ENCODE measurements at regions not wholly inside any gene's neighbourhood (a gene's known extent, or its start where the extent isn't known, plus 50 kb on each side); places are given as distances from the start of the nearest gene placed in this dataset.

GRCh38 chr3:30286811-30287210 lies 319.6 kb upstream of the TGFBR2 start:
- Histone ChIP-seq H2BK12ac (ENCODE audit: low read depth, low read length) (no peak overlapping the region), H3K56ac (replicated peaks; ENCODE audit: insufficient read length, low read depth, low read length) (no peak overlapping the region), H4K91ac (replicated peaks; ENCODE audit: insufficient read length, low read length) (no peak overlapping the region), H3K4me1 (replicated peaks in 1 of 4; ENCODE audit: control insufficient read depth in 3 of 4, insufficient read depth in 4 of 4, low read length in 3 of 4) (peaks cover 0 to 9% (median under 1%) of the 10 kb centered on the region in 4 experiments; a peak in 3 of 7 replicates), H3K23me2 (ENCODE audit: low read depth, low read length) (no peaks in the 10 kb centered on the region), H3K4ac (replicated peaks; ENCODE audit: insufficient read length, low read depth, low read length) (no peak overlapping the region), H3K9ac (replicated peaks in 1 of 4; ENCODE audit: extremely low read depth in 1 of 4, low read depth in 3 of 4, low read length in 3 of 4) (no peak overlapping the region), H3K79me1 (ENCODE audit: low read depth, low read length) (no peaks in the 10 kb centered on the region), H3K4me2 (ENCODE audit: insufficient read depth in 1 of 2, low read depth in 2 of 2, low read length in 2 of 2) (no peak overlapping the region), H2BK15ac (ENCODE audit: low read length) (no peak overlapping the region), H3K36me3 (ENCODE audit: control insufficient read depth in 2 of 4, insufficient read depth in 4 of 4, low read length in 3 of 4) (no peaks in the 10 kb centered on the region), H3K18ac (ENCODE audit: extremely low read depth, low read length) (no peak overlapping the region), H4K8ac (ENCODE audit: extremely low read depth, insufficient read depth, low read length) (no peak overlapping the region), H4K20me1 (replicated peaks in 1 of 2; ENCODE audit: control insufficient read depth in 1 of 2, insufficient read depth in 2 of 2, low read length in 2 of 2) (no peaks in the 10 kb centered on the region), H3K14ac (ENCODE audit: insufficient read length) (no peak overlapping the region), H3K23ac (ENCODE audit: insufficient read length) (no peak overlapping the region), H2BK120ac (replicated peaks; ENCODE audit: low read depth, low read length) (no peak overlapping the region), H2AFZ (ENCODE audit: low read length) (no peak overlapping the region), H3K79me2 (ENCODE audit: control insufficient read depth in 1 of 2, insufficient read depth in 2 of 2, low read length in 2 of 2) (no peaks in the 10 kb centered on the region), H4K5ac (ENCODE audit: insufficient read length, low read depth, low read length) (no peak overlapping the region), H3K27ac (ENCODE audit: low read depth, low read length) (no peak overlapping the region), H3K27me3 (replicated peaks in 1 of 4; ENCODE audit: control insufficient read depth in 3 of 4, extremely low read depth in 1 of 4, insufficient read depth in 3 of 4, low read length in 3 of 4) (no peaks in the 10 kb centered on the region), H3K9me3 (ENCODE audit: insufficient read depth in 2 of 2, low read depth in 1 of 2, low read length in 1 of 2) (no peaks in the 10 kb centered on the region), H2BK5ac (ENCODE audit: low read depth, low read length) (no peak overlapping the region), H3K4me3 (ENCODE audit: extremely low read depth in 1 of 4, insufficient read depth in 2 of 4, low read depth in 3 of 4, low read length in 4 of 4) (no peak overlapping the region), H2BK20ac (ENCODE audit: low read length) (no peak overlapping the region), H2AK5ac (ENCODE audit: low read depth, low read length) (no peak overlapping the region)
- 100% methylated on average over 2 of the region's 2 CpGs; no CpG with 5 or more reads in 1 of the 2 experiments for WGBS, 2 experiments (ENCODE audit: extremely low coverage in 1 of 2, insufficient coverage in 1 of 2, insufficient read length in 1 of 2, insufficient replicate concordance in 2 of 2, low coverage in 1 of 2, low lambda C conversion rate in 2 of 2, missing lambda C conversion rate in 1 of 2)
- no peak for DNase-seq (ENCODE audit: low read depth in 1 of 2, low spot score in 2 of 2)
- no peak for FAIRE-seq
- ChIA-PET CTCF (ENCODE audit: partially characterized antibody) (interaction anchor here (0.6 to 1.3 kb wide), 2 partner anchors 244 to 407 kb away, joined by 3 to 5 read pairs; no protein-coding TSS in a partner anchor), POLR2A (ENCODE audit: partially characterized antibody) (no interaction called here)
- TF ChIP-seq, protein P1, sequence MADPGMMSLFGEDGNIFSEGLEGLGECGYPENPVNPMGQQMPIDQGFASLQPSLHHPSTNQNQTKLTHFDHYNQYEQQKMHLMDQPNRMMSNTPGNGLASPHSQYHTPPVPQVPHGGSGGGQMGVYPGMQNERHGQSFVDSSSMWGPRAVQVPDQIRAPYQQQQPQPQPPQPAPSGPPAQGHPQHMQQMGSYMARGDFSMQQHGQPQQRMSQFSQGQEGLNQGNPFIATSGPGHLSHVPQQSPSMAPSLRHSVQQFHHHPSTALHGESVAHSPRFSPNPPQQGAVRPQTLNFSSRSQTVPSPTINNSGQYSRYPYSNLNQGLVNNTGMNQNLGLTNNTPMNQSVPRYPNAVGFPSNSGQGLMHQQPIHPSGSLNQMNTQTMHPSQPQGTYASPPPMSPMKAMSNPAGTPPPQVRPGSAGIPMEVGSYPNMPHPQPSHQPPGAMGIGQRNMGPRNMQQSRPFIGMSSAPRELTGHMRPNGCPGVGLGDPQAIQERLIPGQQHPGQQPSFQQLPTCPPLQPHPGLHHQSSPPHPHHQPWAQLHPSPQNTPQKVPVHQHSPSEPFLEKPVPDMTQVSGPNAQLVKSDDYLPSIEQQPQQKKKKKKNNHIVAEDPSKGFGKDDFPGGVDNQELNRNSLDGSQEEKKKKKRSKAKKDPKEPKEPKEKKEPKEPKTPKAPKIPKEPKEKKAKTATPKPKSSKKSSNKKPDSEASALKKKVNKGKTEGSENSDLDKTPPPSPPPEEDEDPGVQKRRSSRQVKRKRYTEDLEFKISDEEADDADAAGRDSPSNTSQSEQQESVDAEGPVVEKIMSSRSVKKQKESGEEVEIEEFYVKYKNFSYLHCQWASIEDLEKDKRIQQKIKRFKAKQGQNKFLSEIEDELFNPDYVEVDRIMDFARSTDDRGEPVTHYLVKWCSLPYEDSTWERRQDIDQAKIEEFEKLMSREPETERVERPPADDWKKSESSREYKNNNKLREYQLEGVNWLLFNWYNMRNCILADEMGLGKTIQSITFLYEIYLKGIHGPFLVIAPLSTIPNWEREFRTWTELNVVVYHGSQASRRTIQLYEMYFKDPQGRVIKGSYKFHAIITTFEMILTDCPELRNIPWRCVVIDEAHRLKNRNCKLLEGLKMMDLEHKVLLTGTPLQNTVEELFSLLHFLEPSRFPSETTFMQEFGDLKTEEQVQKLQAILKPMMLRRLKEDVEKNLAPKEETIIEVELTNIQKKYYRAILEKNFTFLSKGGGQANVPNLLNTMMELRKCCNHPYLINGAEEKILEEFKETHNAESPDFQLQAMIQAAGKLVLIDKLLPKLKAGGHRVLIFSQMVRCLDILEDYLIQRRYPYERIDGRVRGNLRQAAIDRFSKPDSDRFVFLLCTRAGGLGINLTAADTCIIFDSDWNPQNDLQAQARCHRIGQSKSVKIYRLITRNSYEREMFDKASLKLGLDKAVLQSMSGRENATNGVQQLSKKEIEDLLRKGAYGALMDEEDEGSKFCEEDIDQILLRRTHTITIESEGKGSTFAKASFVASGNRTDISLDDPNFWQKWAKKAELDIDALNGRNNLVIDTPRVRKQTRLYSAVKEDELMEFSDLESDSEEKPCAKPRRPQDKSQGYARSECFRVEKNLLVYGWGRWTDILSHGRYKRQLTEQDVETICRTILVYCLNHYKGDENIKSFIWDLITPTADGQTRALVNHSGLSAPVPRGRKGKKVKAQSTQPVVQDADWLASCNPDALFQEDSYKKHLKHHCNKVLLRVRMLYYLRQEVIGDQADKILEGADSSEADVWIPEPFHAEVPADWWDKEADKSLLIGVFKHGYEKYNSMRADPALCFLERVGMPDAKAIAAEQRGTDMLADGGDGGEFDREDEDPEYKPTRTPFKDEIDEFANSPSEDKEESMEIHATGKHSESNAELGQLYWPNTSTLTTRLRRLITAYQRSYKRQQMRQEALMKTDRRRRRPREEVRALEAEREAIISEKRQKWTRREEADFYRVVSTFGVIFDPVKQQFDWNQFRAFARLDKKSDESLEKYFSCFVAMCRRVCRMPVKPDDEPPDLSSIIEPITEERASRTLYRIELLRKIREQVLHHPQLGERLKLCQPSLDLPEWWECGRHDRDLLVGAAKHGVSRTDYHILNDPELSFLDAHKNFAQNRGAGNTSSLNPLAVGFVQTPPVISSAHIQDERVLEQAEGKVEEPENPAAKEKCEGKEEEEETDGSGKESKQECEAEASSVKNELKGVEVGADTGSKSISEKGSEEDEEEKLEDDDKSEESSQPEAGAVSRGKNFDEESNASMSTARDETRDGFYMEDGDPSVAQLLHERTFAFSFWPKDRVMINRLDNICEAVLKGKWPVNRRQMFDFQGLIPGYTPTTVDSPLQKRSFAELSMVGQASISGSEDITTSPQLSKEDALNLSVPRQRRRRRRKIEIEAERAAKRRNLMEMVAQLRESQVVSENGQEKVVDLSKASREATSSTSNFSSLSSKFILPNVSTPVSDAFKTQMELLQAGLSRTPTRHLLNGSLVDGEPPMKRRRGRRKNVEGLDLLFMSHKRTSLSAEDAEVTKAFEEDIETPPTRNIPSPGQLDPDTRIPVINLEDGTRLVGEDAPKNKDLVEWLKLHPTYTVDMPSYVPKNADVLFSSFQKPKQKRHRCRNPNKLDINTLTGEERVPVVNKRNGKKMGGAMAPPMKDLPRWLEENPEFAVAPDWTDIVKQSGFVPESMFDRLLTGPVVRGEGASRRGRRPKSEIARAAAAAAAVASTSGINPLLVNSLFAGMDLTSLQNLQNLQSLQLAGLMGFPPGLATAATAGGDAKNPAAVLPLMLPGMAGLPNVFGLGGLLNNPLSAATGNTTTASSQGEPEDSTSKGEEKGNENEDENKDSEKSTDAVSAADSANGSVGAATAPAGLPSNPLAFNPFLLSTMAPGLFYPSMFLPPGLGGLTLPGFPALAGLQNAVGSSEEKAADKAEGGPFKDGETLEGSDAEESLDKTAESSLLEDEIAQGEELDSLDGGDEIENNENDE (IDR thresholded peaks at IDR 0.05; ENCODE audit: insufficient replicate concordance, low read length) = no peak
